A673 (cell line): ENCODE measurements at regions not wholly inside any gene's neighbourhood (a gene's known extent, or its start where the extent isn't known, plus 50 kb on each side); places are given as distances from the start of the nearest gene placed in this dataset.

Experiments
- CTCF ChIP-seq: fragments of 300-800, 200-600 bp; sonication (generic); conservative IDR thresholded peaks from 2 replicates; pipeline ENCODE4 v1.5.1; 2017; ENCODE audit warnings: low read depth, mild to moderate bottlenecking, antibody characterized with exemption, low read length, moderate library complexity, mixed read lengths
- EZH2 ChIP-seq: fragments of 200-600 bp; sonication (generic); IDR thresholded peaks from 2 replicates; pipeline ENCODE4 v1.6.1; 2017; ENCODE audit warnings: borderline replicate concordance, low read depth, mild to moderate bottlenecking, mixed read lengths, antibody characterized with exemption, low read length; ENCODE audit not compliant: poor library complexity, severe bottlenecking

GRCh38 chr2:158041400-158041799, 60.3 kb upstream of the UPP2 start:
- no peak for TF ChIP-seq CTCF
- no peak for TF ChIP-seq EZH2
